Gastroesophageal sphincter (tissue), 3 donors: ENCODE measurements at regions not wholly inside any gene's neighbourhood (a gene's known extent, or its start where the extent isn't known, plus 50 kb on each side); places are given as distances from the start of the nearest gene placed in this dataset.

Experiments
- EP300 ChIP-seq: sonication (generic); formaldehyde crosslinking; IDR thresholded peaks from one replicate; pipeline ENCODE4 v1.6.1; 2017; ENCODE audit warnings: antibody characterized with exemption, mild to moderate bottlenecking
- POLR2A ChIP-seq, 2 donors: fragments of 450-650 bp; IDR thresholded peaks; one replicate each; pipeline ENCODE4 v1.6.1; 2017; ENCODE audit warnings: antibody characterized with exemption in 2 of 2, mild to moderate bottlenecking in 2 of 2, moderate library complexity in 1 of 2
- TF ChIP-seq, protein P1 (sequence below), 4 experiments: fragments of 200-600 bp in 2 of 4; fragments of 450-650 bp in 2 of 4; sonication (generic) in 1 of 4; IDR thresholded peaks; one replicate each; pipeline ENCODE4 v1.5.1; 2017 to 2019; ENCODE audit warnings: antibody characterized with exemption in 4 of 4, mild to moderate bottlenecking in 2 of 4, moderate library complexity in 2 of 4

DNA sequence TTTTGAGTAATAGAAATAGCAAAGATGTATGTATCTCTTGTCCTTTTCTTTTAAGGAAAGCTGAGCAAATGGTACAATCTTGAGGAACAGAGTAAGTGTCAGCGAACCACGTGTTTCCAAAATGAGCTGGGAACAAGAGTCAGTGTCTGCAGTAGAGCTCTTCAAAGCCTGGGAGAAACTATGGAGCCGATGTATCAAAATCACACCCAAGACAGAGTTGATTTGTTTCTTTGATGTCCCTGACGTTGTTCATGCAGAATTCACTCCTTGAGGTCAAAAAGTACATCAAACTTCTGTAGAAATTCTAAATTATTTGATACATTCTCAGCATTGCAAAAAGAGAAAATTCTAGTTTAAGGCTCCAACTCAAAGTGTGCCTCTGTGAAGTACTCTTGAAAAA, 216.5 kb downstream of the SKIDA1 start:
- TF ChIP-seq, protein P1, sequence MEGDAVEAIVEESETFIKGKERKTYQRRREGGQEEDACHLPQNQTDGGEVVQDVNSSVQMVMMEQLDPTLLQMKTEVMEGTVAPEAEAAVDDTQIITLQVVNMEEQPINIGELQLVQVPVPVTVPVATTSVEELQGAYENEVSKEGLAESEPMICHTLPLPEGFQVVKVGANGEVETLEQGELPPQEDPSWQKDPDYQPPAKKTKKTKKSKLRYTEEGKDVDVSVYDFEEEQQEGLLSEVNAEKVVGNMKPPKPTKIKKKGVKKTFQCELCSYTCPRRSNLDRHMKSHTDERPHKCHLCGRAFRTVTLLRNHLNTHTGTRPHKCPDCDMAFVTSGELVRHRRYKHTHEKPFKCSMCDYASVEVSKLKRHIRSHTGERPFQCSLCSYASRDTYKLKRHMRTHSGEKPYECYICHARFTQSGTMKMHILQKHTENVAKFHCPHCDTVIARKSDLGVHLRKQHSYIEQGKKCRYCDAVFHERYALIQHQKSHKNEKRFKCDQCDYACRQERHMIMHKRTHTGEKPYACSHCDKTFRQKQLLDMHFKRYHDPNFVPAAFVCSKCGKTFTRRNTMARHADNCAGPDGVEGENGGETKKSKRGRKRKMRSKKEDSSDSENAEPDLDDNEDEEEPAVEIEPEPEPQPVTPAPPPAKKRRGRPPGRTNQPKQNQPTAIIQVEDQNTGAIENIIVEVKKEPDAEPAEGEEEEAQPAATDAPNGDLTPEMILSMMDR (IDR thresholded peaks at IDR 0.05), result no peak
- TF ChIP-seq EP300, result no peak
- TF ChIP-seq POLR2A (IDR thresholded peaks at IDR 0.05), result no peak
